CD4-positive, alpha-beta T cell treated with Interleukin-17A for 4 hours (primary cell): ENCODE measurements at regions not wholly inside any gene's neighbourhood (a gene's known extent, or its start where the extent isn't known, plus 50 kb on each side); places are given as distances from the start of the nearest gene placed in this dataset.
A peak's percentile ranks its signal among the peaks of the same experiment; 100 is the strongest.
"Not testable (repeated sequence)": the region's sequence is repeated elsewhere in the genome, so short reads cannot be mapped to it uniquely, and the experiment has no call there.

ENCODE experiments used
- DNase-seq: peaks from one replicate; pipeline ENCODE4 v3.0.0-alpha.2; 2020; ENCODE audit warnings: mixed read lengths

GRCh38 chr1:143838598-143838929 is 133.2 kb downstream of the FAM72C start:
- not testable (repeated sequence) for DNase-seq

- not testable (repeated sequence) for DNase-seq
Measured at GRCh38 chr1:143837924-143838597, 133.7 kb downstream of the FAM72C start.

DNA sequence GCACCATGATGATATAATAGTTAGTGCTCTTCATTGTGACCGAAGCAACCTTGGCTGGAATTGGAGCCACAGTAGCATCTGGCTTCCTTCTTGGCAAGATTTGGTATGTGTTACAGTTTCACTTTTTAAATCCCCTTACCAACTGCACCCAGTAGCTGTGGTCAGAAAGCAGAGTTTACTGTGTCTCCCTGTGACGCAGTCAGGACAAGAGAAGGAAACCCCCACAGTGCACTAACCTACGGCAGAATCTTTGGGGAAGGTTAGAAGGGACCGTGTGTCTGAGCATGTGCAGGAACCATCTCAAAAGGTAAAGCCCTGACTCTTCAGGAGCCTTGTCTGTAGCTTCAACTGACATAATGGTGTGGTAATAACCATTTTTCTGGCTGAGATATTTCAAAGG is 138.4 kb downstream of the FAM72C start:
- DNase-seq, result not testable (repeated sequence)

- DNase-seq, result not testable (repeated sequence)
Measured at GRCh38 chr1:143832379-143832716, 139.4 kb downstream of the FAM72C start.

GRCh38 chr1:143831479-143832378 is 140.1 kb downstream of the FAM72C start:
- DNase-seq, result not testable (repeated sequence)

DNA sequence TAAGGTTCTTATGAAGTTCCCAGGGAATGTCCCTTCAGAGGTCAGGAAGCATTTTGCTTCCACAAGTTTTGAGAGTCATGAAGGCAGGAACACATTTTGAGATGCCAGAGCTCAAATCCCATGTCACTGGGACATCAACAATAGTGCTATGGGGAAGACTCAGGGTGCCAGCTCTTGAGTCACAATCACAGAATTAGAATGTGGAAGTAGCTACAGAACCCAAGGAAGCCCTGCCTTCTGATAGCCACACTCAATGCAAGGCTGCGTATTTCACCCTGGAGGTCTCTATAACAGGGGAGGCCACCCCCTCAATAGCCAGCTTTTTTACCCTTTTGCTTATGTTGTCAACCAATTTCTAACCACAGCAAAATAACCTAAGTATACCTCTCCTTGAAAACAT is 145.6 kb downstream of the FAM72C start:
- DNase-seq, result not testable (repeated sequence)

DNA sequence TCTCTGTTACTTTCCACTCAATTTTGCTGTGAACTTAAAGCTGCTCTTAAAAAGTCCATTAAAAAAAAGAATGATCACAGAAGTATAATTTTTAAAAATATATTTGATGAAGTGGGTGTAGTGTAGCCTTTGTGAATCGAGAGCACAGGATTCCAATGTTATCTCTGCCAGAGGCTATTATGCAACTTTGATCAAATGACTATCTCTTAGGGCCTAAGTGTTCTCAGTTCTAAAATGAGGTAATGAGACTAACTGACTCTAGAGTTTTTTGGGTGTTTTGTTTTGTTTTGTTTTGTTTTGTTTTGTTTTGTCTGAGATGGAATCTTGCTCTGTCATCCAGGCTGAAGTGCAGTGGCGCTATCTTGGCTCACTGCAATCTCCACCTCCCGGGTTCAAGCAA is 147.5 kb downstream of the FAM72C start:
- not testable (repeated sequence) for DNase-seq

DNA sequence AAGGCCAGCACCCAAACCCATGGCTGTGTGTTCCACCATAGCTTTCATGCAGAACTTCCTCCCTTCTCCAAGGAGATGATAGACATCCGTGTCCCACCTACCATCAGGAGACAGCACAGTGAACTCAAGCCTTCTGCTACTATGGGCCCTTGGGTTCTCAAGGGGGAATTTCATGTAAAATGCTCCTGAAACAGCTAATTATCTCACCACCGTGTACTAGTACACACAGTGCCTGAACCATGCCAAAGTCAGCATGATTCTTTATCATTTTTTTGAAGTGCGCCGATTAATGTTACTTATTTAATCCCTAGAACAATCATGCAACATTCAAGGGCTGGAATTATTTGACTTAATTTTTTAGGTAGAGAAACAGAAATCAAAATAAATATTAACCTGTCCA is 151.7 kb downstream of the FAM72C start:
- not testable (repeated sequence) for DNase-seq

GRCh38 chr1:143816369-143816768 is 155.4 kb downstream of the FAM72C start:
- not testable (repeated sequence) for DNase-seq

- not testable (repeated sequence) for DNase-seq
Measured at GRCh38 chr1:143805374-143805773, 166.4 kb downstream of the FAM72C start.

DNA sequence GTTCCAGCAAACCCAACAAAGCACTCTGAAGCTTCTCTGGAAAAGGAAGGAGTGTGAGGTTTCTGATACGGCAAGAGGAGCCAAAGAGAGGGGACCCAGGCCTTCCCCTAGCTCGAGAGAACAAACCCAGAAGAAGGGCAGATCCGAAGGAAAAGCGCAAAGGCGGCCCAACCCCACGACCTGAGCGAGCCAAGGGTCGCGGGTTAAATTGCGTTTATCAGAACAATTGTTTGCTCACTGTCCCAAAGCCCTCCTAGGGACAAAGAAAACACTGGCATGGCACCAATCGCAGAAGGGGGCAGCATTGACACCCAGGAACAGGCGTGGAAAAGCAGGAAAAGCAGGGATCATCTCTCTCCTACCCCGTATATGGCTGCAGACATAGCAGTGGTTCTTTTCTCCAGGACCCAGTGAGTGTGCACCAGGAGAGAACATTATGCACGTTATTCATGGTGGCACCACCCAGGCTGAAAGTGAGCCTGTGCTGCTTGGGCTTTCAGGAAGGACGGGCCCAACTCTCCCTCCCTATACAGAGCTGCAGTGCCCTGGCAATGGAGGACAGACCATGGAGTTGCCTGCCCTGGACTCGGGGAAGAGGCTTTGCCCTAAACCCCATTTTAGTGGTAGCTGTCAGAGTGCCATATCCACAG is 167.0 kb downstream of the FAM72C start:
- DNase-seq, result not testable (repeated sequence)

DNA sequence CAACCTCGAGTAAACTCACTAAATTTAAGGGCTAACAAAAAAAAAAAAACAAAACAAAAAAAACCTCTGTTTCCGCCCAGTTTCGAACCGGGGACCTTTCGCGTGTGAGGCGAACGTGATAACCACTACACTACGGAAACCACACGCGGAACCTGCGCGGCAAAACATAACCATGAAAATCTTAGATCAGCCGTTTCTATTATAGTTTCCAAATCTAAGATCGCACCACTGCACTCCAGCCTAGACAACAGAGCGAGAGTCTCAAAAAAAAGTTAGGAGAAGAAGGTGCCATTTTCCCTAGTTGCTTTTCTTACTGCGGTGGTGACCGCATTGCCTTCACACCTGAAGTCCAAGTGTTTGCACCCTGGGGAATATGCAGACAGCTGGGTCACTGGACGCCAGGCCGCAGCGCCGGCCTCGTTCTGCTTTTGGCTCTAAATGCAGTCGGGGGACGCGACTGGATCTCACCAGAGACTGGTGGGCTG is 167.8 kb downstream of the FAM72C start:
- peak; percentile 1 for DNase-seq

GRCh38 chr1:143803095-143803494 is 168.7 kb downstream of the FAM72C start:
- DNase-seq, result not testable (repeated sequence)

GRCh38 chr1:143799568-143800187 is 172.1 kb downstream of the FAM72C start:
- DNase-seq, result not testable (repeated sequence)

- DNase-seq, result not testable (repeated sequence)
Measured at GRCh38 chr1:143796369-143796768, 175.4 kb downstream of the FAM72C start.

GRCh38 chr1:143792047-143792937 is 179.5 kb downstream of the FAM72C start:
- DNase-seq, result not testable (repeated sequence)

DNA sequence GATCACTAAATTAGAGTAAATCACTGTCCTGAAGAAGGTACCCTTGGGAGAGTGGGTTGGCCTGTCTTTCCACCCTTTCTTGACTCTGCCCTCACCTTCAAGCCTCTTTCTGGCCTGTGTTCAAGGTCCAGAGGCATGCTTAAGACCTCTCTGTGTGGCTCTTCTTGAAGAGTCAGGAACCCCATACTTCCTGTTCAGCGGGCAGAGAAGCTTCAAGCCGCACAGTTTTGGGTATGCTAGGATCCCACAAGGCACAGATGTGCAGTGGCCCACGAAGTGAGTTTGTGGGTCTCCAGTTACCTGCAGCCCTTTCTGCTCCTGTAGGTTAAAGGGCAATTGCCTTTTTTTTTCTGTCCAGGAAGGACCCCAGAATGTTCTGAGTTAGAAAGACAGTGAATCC is 185.4 kb downstream of the FAM72C start:
- not testable (repeated sequence) for DNase-seq

DNA sequence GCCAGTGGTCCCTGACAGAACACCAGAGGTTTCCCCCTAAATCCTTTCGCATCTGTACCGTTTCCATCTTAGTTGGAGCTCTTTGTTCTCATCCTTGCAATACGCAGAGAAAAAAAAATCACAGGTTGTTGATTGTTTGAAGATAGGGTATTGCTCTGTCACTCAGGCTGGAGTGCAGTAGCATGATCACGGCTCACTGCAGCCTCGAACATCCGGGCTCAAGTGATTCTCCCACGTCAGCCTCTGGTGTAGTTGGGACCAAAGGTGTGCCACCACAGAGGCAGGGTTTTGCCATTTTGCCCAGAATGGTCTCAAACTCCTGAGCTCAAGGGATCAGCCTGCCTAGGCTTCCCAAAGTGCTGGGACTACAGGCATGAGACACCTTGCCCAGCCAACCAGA is 185.9 kb downstream of the FAM72C start:
- not testable (repeated sequence) for DNase-seq

- DNase-seq, result not testable (repeated sequence)
Measured at GRCh38 chr1:143784239-143784882, 187.4 kb downstream of the FAM72C start.

GRCh38 chr1:143778178-143778577 is 193.6 kb downstream of the FAM72C start:
- DNase-seq, result not testable (repeated sequence)

- not testable (repeated sequence) for DNase-seq
Measured at GRCh38 chr1:143764831-143765230, 207.0 kb downstream of the FAM72C start.
